ENCODE measurements at regions not wholly inside any gene's neighbourhood (a gene's known extent, or its start where the extent isn't known, plus 50 kb on each side); places are given as distances from the start of the nearest gene placed in this dataset.
A peak's percentile ranks its signal among the peaks of the same experiment; 100 is the strongest.
"Not testable (repeated sequence)": the region's sequence is repeated elsewhere in the genome, so short reads cannot be mapped to it uniquely, and the experiment has no call there.

- Histone ChIP-seq H3K4me3 (ENCODE audit: low read length in 2 of 2) (no peak overlapping the region), H3K4me2 (ENCODE audit: insufficient read depth, low read length, poor library complexity, severe bottlenecking) (no peak overlapping the region), H4K8ac (ENCODE audit: low read depth, low read length) (no peak overlapping the region), H2BK5ac (ENCODE audit: low read length) (no peak overlapping the region), H3K27ac (replicated peaks; ENCODE audit: low read length) (no peak overlapping the region), H3K4me1 (ENCODE audit: control insufficient read depth in 2 of 2, insufficient read depth in 1 of 2, low read depth in 1 of 2, low read length in 2 of 2) (no peaks in the 10 kb centered on the region), H3K79me1 (ENCODE audit: low read depth, low read length) (no peaks in the 10 kb centered on the region), H3K23ac (ENCODE audit: low read depth, low read length, poor library complexity) (no peak overlapping the region), H3K9ac (ENCODE audit: low read depth, low read length, poor library complexity) (no peak overlapping the region), H3K14ac (ENCODE audit: low read length) (no peak overlapping the region), H3K27me3 (ENCODE audit: control insufficient read depth in 3 of 3, insufficient read depth in 3 of 3, low read depth in 1 of 3, low read length in 3 of 3) (no peaks in the 10 kb centered on the region), H3K9me3 (replicated peaks in 1 of 2; ENCODE audit: control insufficient read depth in 2 of 2, insufficient read depth in 1 of 2, low read depth in 1 of 2, low read length in 2 of 2) (no peaks in the 10 kb centered on the region), H2AK5ac (ENCODE audit: low read depth, low read length) (no peak overlapping the region), H2AFZ (ENCODE audit: low read length) (no peak overlapping the region), H2BK15ac (ENCODE audit: low read length) (no peak overlapping the region), H3K4ac (ENCODE audit: low read length) (no peak overlapping the region), H2BK120ac (ENCODE audit: low read depth, low read length) (no peak overlapping the region), H3K36me3 (replicated peaks in 1 of 2; ENCODE audit: control insufficient read depth in 2 of 2, insufficient read depth in 2 of 2, low read length in 2 of 2) (no peaks in the 10 kb centered on the region), H4K91ac (ENCODE audit: low read depth, low read length, poor library complexity) (no peak overlapping the region), H3K18ac (ENCODE audit: low read length) (no peak overlapping the region), H2BK12ac (ENCODE audit: low read length) (no peak overlapping the region)
- DNase-seq (ENCODE audit: low spot score) = no peak
Measured at GRCh38 chr7:106756071-106756470, 95.1 kb upstream of the CCDC71L start.

- H3K27me3 ChIP-seq (ENCODE audit: control insufficient read depth in 3 of 3, insufficient read depth in 3 of 3, low read depth in 1 of 3, low read length in 3 of 3) = no peaks in the 10 kb centered on the region
- no peak overlapping the region for H3K18ac ChIP-seq (ENCODE audit: low read length)
- no peak overlapping the region for H2BK12ac ChIP-seq (ENCODE audit: low read length)
- no peaks in the 10 kb centered on the region for H3K9me3 ChIP-seq (replicated peaks in 1 of 2; ENCODE audit: control insufficient read depth in 2 of 2, insufficient read depth in 1 of 2, low read depth in 1 of 2, low read length in 2 of 2)
- H3K14ac ChIP-seq (ENCODE audit: low read length) = no peak overlapping the region
- no peak overlapping the region for H3K4me3 ChIP-seq (ENCODE audit: low read length in 2 of 2)
- H3K27ac ChIP-seq (replicated peaks; ENCODE audit: low read length) = no peak overlapping the region
- no peak overlapping the region for H3K4me2 ChIP-seq (ENCODE audit: insufficient read depth, low read length, poor library complexity, severe bottlenecking)
- WGBS, 2 donors (ENCODE audit: extremely low coverage in 2 of 2, insufficient read length in 2 of 2, insufficient replicate concordance in 1 of 2) = no CpG with 5 or more reads among the region's 11 CpGs
- H3K36me3 ChIP-seq (replicated peaks in 1 of 2; ENCODE audit: control insufficient read depth in 2 of 2, insufficient read depth in 2 of 2, low read length in 2 of 2) = no peaks in the 10 kb centered on the region
- H4K8ac ChIP-seq (ENCODE audit: low read depth, low read length) = no peak overlapping the region
- H3K23ac ChIP-seq (ENCODE audit: low read depth, low read length, poor library complexity) = no peak overlapping the region
- H2AFZ ChIP-seq (ENCODE audit: low read length) = peak overlapping the region; percentile 6
- H2BK5ac ChIP-seq (ENCODE audit: low read length) = no peak overlapping the region
- DNase-seq (ENCODE audit: low spot score) = no peak
- no peak overlapping the region for H2BK120ac ChIP-seq (ENCODE audit: low read depth, low read length)
- H3K4ac ChIP-seq (ENCODE audit: low read length) = no peak overlapping the region
- no peaks in the 10 kb centered on the region for H3K79me1 ChIP-seq (ENCODE audit: low read depth, low read length)
- no peak overlapping the region for H3K9ac ChIP-seq (ENCODE audit: low read depth, low read length, poor library complexity)
- no peak overlapping the region for H4K91ac ChIP-seq (ENCODE audit: low read depth, low read length, poor library complexity)
- H2AK5ac ChIP-seq (ENCODE audit: low read depth, low read length) = no peak overlapping the region
- no peaks in the 10 kb centered on the region for H3K4me1 ChIP-seq (ENCODE audit: control insufficient read depth in 2 of 2, insufficient read depth in 1 of 2, low read depth in 1 of 2, low read length in 2 of 2)
- no peak overlapping the region for H2BK15ac ChIP-seq (ENCODE audit: low read length)
Measured at GRCh38 chr7:106756884-106757283, 95.9 kb upstream of the CCDC71L start.

- Histone ChIP-seq H3K4me1 (ENCODE audit: control insufficient read depth in 2 of 2, insufficient read depth in 1 of 2, low read depth in 1 of 2, low read length in 2 of 2) (no peaks in the 10 kb centered on the region), H3K36me3 (replicated peaks in 1 of 2; ENCODE audit: control insufficient read depth in 2 of 2, insufficient read depth in 2 of 2, low read length in 2 of 2) (no peaks in the 10 kb centered on the region), H3K9me3 (replicated peaks in 1 of 2; ENCODE audit: control insufficient read depth in 2 of 2, insufficient read depth in 1 of 2, low read depth in 1 of 2, low read length in 2 of 2) (no peaks in the 10 kb centered on the region), H3K27me3 (ENCODE audit: control insufficient read depth in 3 of 3, insufficient read depth in 3 of 3, low read depth in 1 of 3, low read length in 3 of 3) (no peaks in the 10 kb centered on the region), H4K91ac (ENCODE audit: low read depth, low read length, poor library complexity) (no peak overlapping the region), H3K18ac (ENCODE audit: low read length) (no peak overlapping the region), H3K4me3 (ENCODE audit: low read length in 2 of 2) (no peak overlapping the region), H3K27ac (replicated peaks; ENCODE audit: low read length) (no peak overlapping the region), H2AFZ (ENCODE audit: low read length) (no peak overlapping the region), H2BK5ac (ENCODE audit: low read length) (no peak overlapping the region), H2BK12ac (ENCODE audit: low read length) (no peak overlapping the region), H2BK15ac (ENCODE audit: low read length) (no peak overlapping the region), H3K4me2 (ENCODE audit: insufficient read depth, low read length, poor library complexity, severe bottlenecking) (no peak overlapping the region), H3K23ac (ENCODE audit: low read depth, low read length, poor library complexity) (no peak overlapping the region), H3K79me1 (ENCODE audit: low read depth, low read length) (no peaks in the 10 kb centered on the region), H2AK5ac (ENCODE audit: low read depth, low read length) (no peak overlapping the region), H3K14ac (ENCODE audit: low read length) (no peak overlapping the region), H2BK120ac (ENCODE audit: low read depth, low read length) (no peak overlapping the region), H3K9ac (ENCODE audit: low read depth, low read length, poor library complexity) (no peak overlapping the region), H3K4ac (ENCODE audit: low read length) (no peak overlapping the region), H4K8ac (ENCODE audit: low read depth, low read length) (no peak overlapping the region)
- DNase-seq (ENCODE audit: low spot score) = no peak
- no CpG with 5 or more reads among the region's 2 CpGs for WGBS, 2 donors (ENCODE audit: extremely low coverage in 2 of 2, insufficient read length in 2 of 2, insufficient replicate concordance in 1 of 2)
Measured at GRCh38 chr7:106757846-106758245, 96.9 kb upstream of the CCDC71L start.

DNA sequence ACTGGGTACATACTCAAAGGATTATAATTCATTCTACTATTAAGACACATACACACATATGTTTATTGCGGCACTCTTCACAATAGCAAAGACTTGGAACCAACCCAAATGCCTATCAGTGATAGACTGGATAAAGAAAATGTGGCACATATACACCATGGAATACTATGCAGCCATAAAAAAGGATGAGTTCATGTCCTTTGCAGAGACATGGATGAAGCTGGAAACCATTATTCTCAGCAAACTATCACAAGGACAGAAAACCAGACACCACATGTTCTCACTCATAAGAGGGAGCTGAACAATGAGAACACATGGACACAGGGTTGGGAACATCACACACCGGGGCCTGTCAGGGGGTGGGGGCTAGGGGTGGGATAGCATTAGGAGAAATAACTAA is 101.9 kb upstream of the CCDC71L start:
- not testable (repeated sequence) for H2BK12ac ChIP-seq (ENCODE audit: low read length); H2AFZ ChIP-seq (ENCODE audit: low read length); H3K27me3 ChIP-seq (ENCODE audit: control insufficient read depth in 3 of 3, insufficient read depth in 3 of 3, low read depth in 1 of 3, low read length in 3 of 3); H3K4ac ChIP-seq (ENCODE audit: low read length); H3K27ac ChIP-seq (replicated peaks; ENCODE audit: low read length); DNase-seq (ENCODE audit: low spot score); H4K91ac ChIP-seq (ENCODE audit: low read depth, low read length, poor library complexity); H3K18ac ChIP-seq (ENCODE audit: low read length); H3K4me3 ChIP-seq (ENCODE audit: low read length in 2 of 2); H3K4me1 ChIP-seq (ENCODE audit: control insufficient read depth in 2 of 2, insufficient read depth in 1 of 2, low read depth in 1 of 2, low read length in 2 of 2); H3K36me3 ChIP-seq (replicated peaks in 1 of 2; ENCODE audit: control insufficient read depth in 2 of 2, insufficient read depth in 2 of 2, low read length in 2 of 2); H4K8ac ChIP-seq (ENCODE audit: low read depth, low read length); H3K23ac ChIP-seq (ENCODE audit: low read depth, low read length, poor library complexity); H3K9me3 ChIP-seq (replicated peaks in 1 of 2; ENCODE audit: control insufficient read depth in 2 of 2, insufficient read depth in 1 of 2, low read depth in 1 of 2, low read length in 2 of 2); H2BK120ac ChIP-seq (ENCODE audit: low read depth, low read length); H2BK5ac ChIP-seq (ENCODE audit: low read length); H2BK15ac ChIP-seq (ENCODE audit: low read length); H3K14ac ChIP-seq (ENCODE audit: low read length); H3K79me1 ChIP-seq (ENCODE audit: low read depth, low read length); H2AK5ac ChIP-seq (ENCODE audit: low read depth, low read length); H3K9ac ChIP-seq (ENCODE audit: low read depth, low read length, poor library complexity); H3K4me2 ChIP-seq (ENCODE audit: insufficient read depth, low read length, poor library complexity, severe bottlenecking)
- no CpG with 5 or more reads among the region's 2 CpGs for WGBS, 2 donors (ENCODE audit: extremely low coverage in 2 of 2, insufficient read length in 2 of 2, insufficient replicate concordance in 1 of 2)

Data from neuronal stem cell (in vitro differentiated cells).